ENCODE measurements at regions not wholly inside any gene's neighbourhood (a gene's known extent, or its start where the extent isn't known, plus 50 kb on each side); places are given as distances from the start of the nearest gene placed in this dataset.

GRCh38 chr3:177429771-177430170 is 232.5 kb upstream of the TBL1XR1 start:
- Histone ChIP-seq H3K4me2 (ENCODE audit: low read length) (no peak overlapping the region), H2AFZ (ENCODE audit: low read depth, low read length) (no peak overlapping the region), H3K9ac (ENCODE audit: low read length) (no peak overlapping the region), H3K4me3 (ENCODE audit: low read length) (no peak overlapping the region), H3K27me3 (ENCODE audit: insufficient read depth, low read depth, low read length) (no peaks in the 10 kb centered on the region), H4K20me1 (ENCODE audit: insufficient read depth) (no peaks in the 10 kb centered on the region), H3K9me3 (ENCODE audit: low read length) (no peaks in the 10 kb centered on the region), H3K36me3 (ENCODE audit: insufficient read depth, low read length) (no peaks in the 10 kb centered on the region), H3K27ac (ENCODE audit: low read length) (no peak overlapping the region), H3K79me2 (replicated peaks; ENCODE audit: insufficient read depth, low read length) (no peaks in the 10 kb centered on the region), H3K9me2 (ENCODE audit: insufficient read depth, low read length) (no peaks in the 10 kb centered on the region), H3F3A (ENCODE audit: insufficient read depth, low read length, poor library complexity, severe bottlenecking) (no peaks in the 10 kb centered on the region)
- TF ChIP-seq POLR2AphosphoS5 (IDR thresholded peaks at IDR 0.05) (no peak), EZH2 (IDR thresholded peaks at IDR 0.05; ENCODE audit: borderline replicate concordance, insufficient read depth, low read length, poor library complexity, severe bottlenecking) (no peak), SMC3 (conservative IDR thresholded peaks at IDR 0.05; ENCODE audit: poor library complexity) (no peak), REST (IDR thresholded peaks at IDR 0.05; ENCODE audit: borderline replicate concordance) (no peak), CTCF (IDR thresholded peaks at IDR 0.05; ENCODE audit: poor library complexity, severe bottlenecking) (no peak), EP300 (conservative IDR thresholded peaks at IDR 0.05; ENCODE audit: poor library complexity, severe bottlenecking) (no peak), TAF1 (IDR thresholded peaks at IDR 0.05; ENCODE audit: low read depth) (no peak), RAD21 (conservative IDR thresholded peaks at IDR 0.05) (no peak), MXI1 (conservative IDR thresholded peaks at IDR 0.05; ENCODE audit: poor library complexity, severe bottlenecking) (no peak)

GRCh38 chr3:177430653-177431052 is 233.4 kb upstream of the TBL1XR1 start:
- Histone ChIP-seq H3K9me2 (ENCODE audit: insufficient read depth, low read length) (no peaks in the 10 kb centered on the region), H3K4me2 (ENCODE audit: low read length) (no peak overlapping the region), H3K27ac (ENCODE audit: low read length) (no peak overlapping the region), H3K9me3 (ENCODE audit: low read length) (no peaks in the 10 kb centered on the region), H3K27me3 (ENCODE audit: insufficient read depth, low read depth, low read length) (no peaks in the 10 kb centered on the region), H3K36me3 (ENCODE audit: insufficient read depth, low read length) (no peaks in the 10 kb centered on the region), H3F3A (ENCODE audit: insufficient read depth, low read length, poor library complexity, severe bottlenecking) (no peaks in the 10 kb centered on the region), H2AFZ (ENCODE audit: low read depth, low read length) (no peak overlapping the region), H3K4me3 (ENCODE audit: low read length) (no peak overlapping the region), H3K9ac (ENCODE audit: low read length) (no peak overlapping the region), H3K79me2 (replicated peaks; ENCODE audit: insufficient read depth, low read length) (no peaks in the 10 kb centered on the region), H4K20me1 (ENCODE audit: insufficient read depth) (no peaks in the 10 kb centered on the region)
- TF ChIP-seq REST (IDR thresholded peaks at IDR 0.05; ENCODE audit: borderline replicate concordance): no peak
- no peak for TF ChIP-seq EZH2 (IDR thresholded peaks at IDR 0.05; ENCODE audit: borderline replicate concordance, insufficient read depth, low read length, poor library complexity, severe bottlenecking)

Measured in neural cell (in vitro differentiated cells).